BJ (cell line): ENCODE measurements at regions not wholly inside any gene's neighbourhood (a gene's known extent, or its start where the extent isn't known, plus 50 kb on each side); places are given as distances from the start of the nearest gene placed in this dataset.
"Not testable (repeated sequence)": the region's sequence is repeated elsewhere in the genome, so short reads cannot be mapped to it uniquely, and the experiment has no call there.

Experiments
- CTCF ChIA-PET: fragments of 350-600 bp; formaldehyde crosslinking; extraction: SDS; loops from one replicate; lab custom pipeline; 2021; ENCODE audit warnings: antibody characterized with exemption, inconsistent platforms; lab: Yijun Ruan, JAX
- POLR2A ChIA-PET: fragments of 300-600 bp; sonication (Branson Sonifier 250); formaldehyde crosslinking; extraction: SDS; loops from one replicate; lab custom pipeline; 2021; ENCODE audit warnings: antibody characterized with exemption; lab: Charles Lee
- DNase-seq: peaks from one replicate; pipeline ENCODE4 v3.0.0-alpha.2; 2011; ENCODE audit warnings: low read depth
- H3K27me3 ChIP-seq: 2 replicates; pipeline ENCODE4 v1.6.0; 2011; ENCODE audit warnings: low read length; ENCODE audit not compliant: control insufficient read depth, insufficient read depth
- H3K36me3 ChIP-seq: 2 replicates; pipeline ENCODE4 v1.5.1; 2011; ENCODE audit warnings: low read length; ENCODE audit not compliant: control insufficient read depth, insufficient read depth
- H3K4me3 ChIP-seq: 2 replicates; pipeline ENCODE4 v1.5.1; 2011; ENCODE audit warnings: low read depth, mild to moderate bottlenecking, control low read depth, low read length
- TF ChIP-seq, protein P1 (sequence below): IDR thresholded peaks from 2 replicates; pipeline ENCODE4 v1.5.1; 2011; ENCODE audit warnings: low read depth, mild to moderate bottlenecking, control low read depth, inconsistent platforms, low read length, moderate library complexity; ENCODE audit not compliant: insufficient read depth

DNA sequence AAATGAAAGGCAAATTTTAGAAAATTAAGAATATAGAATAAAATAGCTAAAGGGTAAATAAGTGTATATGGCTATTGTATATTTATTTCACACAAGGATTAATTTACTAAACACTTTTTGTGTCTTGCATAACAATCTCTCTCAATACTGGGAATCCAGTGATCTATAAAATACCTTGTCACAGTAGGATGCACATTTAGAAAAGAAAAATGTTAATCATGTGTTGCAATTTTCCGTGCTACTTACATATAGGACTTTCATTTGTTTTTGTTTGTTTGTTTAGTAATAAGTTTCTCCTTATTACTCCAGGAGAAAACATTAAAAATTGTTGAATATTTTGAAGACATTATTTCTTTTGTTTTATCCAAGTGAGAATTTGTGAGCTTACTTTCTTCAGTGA, 1533.3 kb downstream of the SLITRK5 start:
- Histone ChIP-seq H3K36me3 (no peaks in the 10 kb centered on the region), H3K4me3 (no peak overlapping the region), H3K27me3 (no peaks in the 10 kb centered on the region)
- no peak for DNase-seq
- TF ChIP-seq, protein P1, sequence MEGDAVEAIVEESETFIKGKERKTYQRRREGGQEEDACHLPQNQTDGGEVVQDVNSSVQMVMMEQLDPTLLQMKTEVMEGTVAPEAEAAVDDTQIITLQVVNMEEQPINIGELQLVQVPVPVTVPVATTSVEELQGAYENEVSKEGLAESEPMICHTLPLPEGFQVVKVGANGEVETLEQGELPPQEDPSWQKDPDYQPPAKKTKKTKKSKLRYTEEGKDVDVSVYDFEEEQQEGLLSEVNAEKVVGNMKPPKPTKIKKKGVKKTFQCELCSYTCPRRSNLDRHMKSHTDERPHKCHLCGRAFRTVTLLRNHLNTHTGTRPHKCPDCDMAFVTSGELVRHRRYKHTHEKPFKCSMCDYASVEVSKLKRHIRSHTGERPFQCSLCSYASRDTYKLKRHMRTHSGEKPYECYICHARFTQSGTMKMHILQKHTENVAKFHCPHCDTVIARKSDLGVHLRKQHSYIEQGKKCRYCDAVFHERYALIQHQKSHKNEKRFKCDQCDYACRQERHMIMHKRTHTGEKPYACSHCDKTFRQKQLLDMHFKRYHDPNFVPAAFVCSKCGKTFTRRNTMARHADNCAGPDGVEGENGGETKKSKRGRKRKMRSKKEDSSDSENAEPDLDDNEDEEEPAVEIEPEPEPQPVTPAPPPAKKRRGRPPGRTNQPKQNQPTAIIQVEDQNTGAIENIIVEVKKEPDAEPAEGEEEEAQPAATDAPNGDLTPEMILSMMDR: no peak
- ChIA-PET POLR2A (no interaction called here), CTCF (no interaction called here)

DNA sequence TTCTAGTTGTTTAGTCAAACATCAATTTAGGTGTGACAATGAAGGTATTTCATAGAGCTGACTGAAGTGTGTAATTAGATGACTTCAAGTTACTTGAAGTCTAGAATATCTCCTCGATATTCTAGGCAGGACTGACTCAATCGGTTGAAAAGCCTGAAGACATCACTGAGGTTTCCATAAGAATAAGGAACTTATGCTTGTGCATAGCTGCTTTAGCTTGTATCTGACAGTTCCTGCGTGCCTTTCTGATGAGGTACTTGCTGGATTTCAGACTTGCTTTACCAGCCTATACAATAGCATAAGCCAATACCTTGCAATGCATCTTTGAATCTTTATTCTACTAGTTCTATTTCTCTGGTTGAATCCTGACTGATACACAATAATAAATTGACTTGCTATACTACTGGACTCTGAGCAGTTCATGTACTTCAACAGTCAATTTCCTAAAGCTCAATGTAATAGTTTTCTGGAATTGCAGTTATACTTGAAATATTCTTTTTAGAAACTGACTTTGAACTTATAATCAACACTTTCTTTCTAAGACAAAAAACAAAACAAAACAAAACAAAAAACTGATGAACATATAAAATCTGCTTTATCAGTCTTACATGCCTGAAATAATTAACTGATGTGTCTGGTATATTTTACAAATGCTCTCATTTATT, 1534.8 kb downstream of the SLITRK5 start:
- POLR2A ChIA-PET: no interaction called here
- Histone ChIP-seq H3K4me3 (no peak overlapping the region), H3K36me3 (no peaks in the 10 kb centered on the region), H3K27me3 (no peaks in the 10 kb centered on the region)
- TF ChIP-seq, protein P1: no peak
- DNase-seq: no peak
- CTCF ChIA-PET: no interaction called here

DNA sequence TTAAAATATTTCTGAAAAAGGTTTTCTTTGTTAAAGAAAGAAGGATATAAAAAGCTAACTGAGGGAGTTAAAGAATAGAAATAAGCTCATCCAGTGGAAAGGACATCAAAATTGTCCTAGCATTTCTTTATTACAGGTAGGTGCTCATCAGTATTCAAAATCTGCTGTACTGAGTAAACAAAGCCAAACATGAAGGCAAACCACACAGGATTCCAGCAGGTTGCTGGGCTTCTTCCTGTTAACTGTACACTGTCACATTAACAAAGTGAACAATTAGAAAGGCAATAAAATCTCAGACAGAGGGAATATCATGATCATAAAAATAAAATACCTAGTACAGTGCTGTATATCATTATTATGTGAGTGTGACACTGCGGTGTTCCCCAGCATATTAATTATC, 1541.0 kb downstream of the SLITRK5 start:
- TF ChIP-seq, protein P1: no peak
- Histone ChIP-seq H3K4me3 (no peak overlapping the region), H3K36me3 (no peaks in the 10 kb centered on the region), H3K27me3 (no peaks in the 10 kb centered on the region)
- ChIA-PET POLR2A (no interaction called here), CTCF (no interaction called here)
- DNase-seq: no peak

DNA sequence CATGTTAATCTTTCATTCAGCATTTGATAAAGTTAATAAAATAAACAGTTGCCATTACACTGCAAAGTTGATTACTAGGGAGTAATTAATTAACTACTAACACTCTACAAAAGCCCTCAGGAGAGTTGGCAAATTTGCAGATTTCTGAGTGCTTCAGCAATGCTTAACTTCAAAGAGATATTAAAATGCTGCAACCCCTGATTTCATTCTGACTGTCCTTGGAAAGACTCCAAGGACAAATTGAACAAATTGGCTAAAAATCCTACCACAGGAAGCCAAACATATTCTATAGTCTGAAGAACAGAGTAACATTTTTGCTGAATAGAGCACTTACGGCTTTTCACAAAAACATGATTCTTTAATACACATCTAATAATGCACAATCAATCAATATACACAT, 1543.0 kb downstream of the SLITRK5 start:
- no peaks in the 10 kb centered on the region for H3K27me3 ChIP-seq
- no peak for DNase-seq
- TF ChIP-seq, protein P1: no peak
- CTCF ChIA-PET: interaction anchor here (0.5 kb wide), 1 partner anchor 319 kb away, joined by 3 read pairs; no protein-coding TSS in a partner anchor
- no peak overlapping the region for H3K4me3 ChIP-seq
- POLR2A ChIA-PET: no interaction called here
- H3K36me3 ChIP-seq: no peaks in the 10 kb centered on the region

DNA sequence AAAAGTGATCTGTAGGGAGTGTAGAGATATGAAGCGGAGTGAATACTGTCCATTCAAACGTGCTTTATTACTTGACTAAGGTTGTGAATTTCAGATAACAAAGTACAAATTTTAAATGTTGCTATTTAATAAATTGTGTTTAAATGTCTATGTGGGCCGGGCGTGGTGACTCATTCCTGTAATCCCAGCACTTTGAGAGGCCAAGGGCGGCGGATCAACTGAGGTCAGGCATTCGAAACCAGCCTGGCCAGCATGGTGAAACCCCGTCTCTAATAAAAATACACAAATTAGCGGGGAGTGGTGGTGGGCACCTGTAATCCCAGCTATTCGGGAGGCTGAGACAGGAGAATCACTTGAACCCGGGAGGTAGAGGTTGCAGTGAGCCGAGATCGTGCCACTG, 1544.1 kb downstream of the SLITRK5 start:
- H3K4me3 ChIP-seq, H3K27me3 ChIP-seq, DNase-seq, CTCF ChIA-PET, POLR2A ChIA-PET, H3K36me3 ChIP-seq: not testable (repeated sequence)

GRCh38 chr13:89217813-89218212, 1546.6 kb downstream of the SLITRK5 start:
- CTCF ChIA-PET: no interaction called here
- no peak for DNase-seq
- Histone ChIP-seq H3K36me3 (no peaks in the 10 kb centered on the region), H3K27me3 (no peaks in the 10 kb centered on the region), H3K4me3 (no peak overlapping the region)
- POLR2A ChIA-PET: no interaction called here
- TF ChIP-seq, protein P1: no peak
